ENCODE measurements at regions not wholly inside any gene's neighbourhood (a gene's known extent, or its start where the extent isn't known, plus 50 kb on each side); places are given as distances from the start of the nearest gene placed in this dataset.

- TF ChIP-seq ZNF8 (CRISPR knock-in tag; IDR thresholded peaks at IDR 0.05) (no peak), ESRRG (CRISPR knock-in tag; IDR thresholded peaks at IDR 0.05) (no peak), ZNF70 (CRISPR knock-in tag; IDR thresholded peaks at IDR 0.05) (no peak), GLIS3 (CRISPR knock-in tag; IDR thresholded peaks at IDR 0.05) (no peak), TCF4 (CRISPR knock-in tag; IDR thresholded peaks at IDR 0.05; ENCODE audit: borderline replicate concordance) (no peak), ZFP30 (CRISPR knock-in tag; IDR thresholded peaks at IDR 0.05) (no peak), ARNTL (CRISPR knock-in tag; IDR thresholded peaks at IDR 0.05; ENCODE audit: borderline replicate concordance, low read depth) (no peak), ISL1 (CRISPR knock-in tag; IDR thresholded peaks at IDR 0.05) (no peak)
These were observed 2120.5 kb downstream of the PCDH7 start for GRCh38 chr4:32840461-32841189.

DNA sequence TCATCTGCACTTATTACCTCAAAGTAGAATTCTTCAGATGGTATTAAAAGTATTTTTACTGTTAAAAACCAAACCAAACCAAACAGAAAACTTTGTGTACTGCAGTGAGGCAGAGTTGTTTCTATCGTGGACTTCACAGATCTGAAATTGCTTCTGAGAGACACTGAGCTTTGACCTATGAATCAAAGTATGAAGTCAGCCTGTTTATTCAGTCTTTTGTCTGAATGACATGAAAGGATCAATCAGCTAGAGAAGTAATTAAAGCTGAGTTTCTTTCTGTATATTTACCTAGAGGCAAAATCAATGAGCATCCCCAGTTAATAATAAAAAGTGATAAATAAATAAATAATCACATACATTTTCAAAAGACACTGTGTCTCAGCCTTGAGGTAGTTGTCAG is 2121.0 kb downstream of the PCDH7 start:
- ATAC-seq: no peak
- TF ChIP-seq CSDC2 (CRISPR knock-in tag; IDR thresholded peaks at IDR 0.05) (no peak), TCF4 (CRISPR knock-in tag; IDR thresholded peaks at IDR 0.05; ENCODE audit: borderline replicate concordance) (no peak), ZFP3 (CRISPR knock-in tag; IDR thresholded peaks at IDR 0.05) (no peak), ARNTL (CRISPR knock-in tag; IDR thresholded peaks at IDR 0.05; ENCODE audit: borderline replicate concordance, low read depth) (no peak), PPARA (CRISPR knock-in tag; IDR thresholded peaks at IDR 0.05; ENCODE audit: borderline replicate concordance) (no peak), POU6F1 (CRISPR knock-in tag; IDR thresholded peaks at IDR 0.05; ENCODE audit: borderline replicate concordance, low read depth) (no peak), TOX (CRISPR knock-in tag; IDR thresholded peaks at IDR 0.05; ENCODE audit: borderline replicate concordance) (no peak)

More at GRCh38 chr4:32840461-32841189, 2120.5 kb downstream of the PCDH7 start:
- no peak for ATAC-seq

DNA sequence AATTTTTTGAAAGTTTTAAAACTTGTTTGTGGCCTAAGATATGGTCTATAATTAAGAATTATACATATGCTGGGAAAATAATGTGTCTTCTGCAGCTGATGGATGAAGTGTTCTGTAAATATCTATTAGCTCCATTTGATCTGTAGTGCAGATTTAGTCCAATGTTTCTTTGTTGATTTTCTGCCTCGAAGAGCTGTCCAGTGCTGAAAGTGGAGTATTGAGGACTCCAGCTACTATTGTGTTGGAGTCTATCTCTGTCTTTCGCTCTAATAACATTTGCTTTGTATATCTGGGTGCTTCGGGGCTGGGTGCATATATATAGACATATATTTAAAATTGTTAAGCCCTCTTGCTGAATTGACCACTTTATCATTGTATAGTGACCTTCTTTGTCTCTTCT is 2127.3 kb downstream of the PCDH7 start:
- TF ChIP-seq ZNF70 (CRISPR knock-in tag; IDR thresholded peaks at IDR 0.05) (no peak), CSRNP3 (CRISPR knock-in tag; IDR thresholded peaks at IDR 0.05) (no peak), ZNF8 (CRISPR knock-in tag; IDR thresholded peaks at IDR 0.05) (no peak)
- ATAC-seq: no peak

GRCh38 chr4:32855622-32856021 is 2135.5 kb downstream of the PCDH7 start:
- ATAC-seq: no peak
- TF ChIP-seq PATZ1 (CRISPR knock-in tag; IDR thresholded peaks at IDR 0.05; ENCODE audit: borderline replicate concordance) (no peak), TCF4 (CRISPR knock-in tag; IDR thresholded peaks at IDR 0.05; ENCODE audit: borderline replicate concordance) (no peak), ARNTL (CRISPR knock-in tag; IDR thresholded peaks at IDR 0.05; ENCODE audit: borderline replicate concordance, low read depth) (no peak), ZFP3 (CRISPR knock-in tag; IDR thresholded peaks at IDR 0.05) (no peak), ZFP30 (CRISPR knock-in tag; IDR thresholded peaks at IDR 0.05) (no peak), SNAI2 (CRISPR knock-in tag; IDR thresholded peaks at IDR 0.05) (no peak)

DNA sequence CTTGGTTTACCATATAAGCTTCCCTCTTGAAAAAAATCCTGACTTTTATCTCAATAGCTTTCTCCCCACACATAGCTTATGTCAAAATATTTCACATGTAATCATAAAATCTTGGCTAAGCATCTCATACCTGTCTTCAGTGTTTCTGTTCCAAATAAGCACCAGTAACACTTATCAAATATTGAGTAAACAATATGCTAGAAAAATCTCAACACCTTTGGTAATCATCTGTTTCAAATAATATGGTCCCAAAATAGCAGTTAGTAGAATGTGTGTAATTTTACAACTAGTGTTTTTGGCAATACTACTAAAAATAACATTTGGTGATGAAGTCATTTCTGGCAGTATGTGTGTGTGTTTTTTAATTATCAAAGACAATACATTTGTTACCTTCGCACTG is 2138.2 kb downstream of the PCDH7 start:
- ATAC-seq: no peak
- TF ChIP-seq ZC3H10 (CRISPR knock-in tag; IDR thresholded peaks at IDR 0.05): no peak
- TF ChIP-seq PPARA (CRISPR knock-in tag; IDR thresholded peaks at IDR 0.05; ENCODE audit: borderline replicate concordance): no peak
- TF ChIP-seq RARB (CRISPR knock-in tag; IDR thresholded peaks at IDR 0.05): no peak
- no peak for TF ChIP-seq ZNF70 (CRISPR knock-in tag; IDR thresholded peaks at IDR 0.05)
- TF ChIP-seq CSDC2 (CRISPR knock-in tag; IDR thresholded peaks at IDR 0.05): no peak

DNA sequence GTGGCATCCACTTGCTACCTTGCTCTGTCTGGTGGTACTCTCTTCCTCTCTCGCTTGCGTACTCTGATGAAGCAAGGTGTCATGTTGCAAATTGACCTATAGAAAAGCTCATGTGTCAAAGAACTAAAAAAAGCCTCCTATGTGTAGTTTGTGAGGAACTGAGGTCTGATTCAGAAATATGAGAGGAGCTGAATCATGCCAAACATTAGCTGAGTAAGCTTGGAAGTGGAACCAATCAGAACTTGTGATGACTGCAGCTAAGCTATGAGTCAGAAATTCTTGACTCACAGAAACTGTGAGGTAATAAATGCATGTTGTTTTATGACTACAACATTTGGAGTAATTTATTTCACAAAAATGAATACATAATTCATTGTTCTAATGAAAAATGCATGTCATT is 2138.8 kb downstream of the PCDH7 start:
- ATAC-seq: no peak
- TF ChIP-seq PATZ1 (CRISPR knock-in tag; IDR thresholded peaks at IDR 0.05; ENCODE audit: borderline replicate concordance) (no peak), OSR1 (CRISPR knock-in tag; IDR thresholded peaks at IDR 0.05) (no peak), ZNF565 (CRISPR knock-in tag; conservative IDR thresholded peaks at IDR 0.05; ENCODE audit: low read depth) (no peak), GLIS3 (CRISPR knock-in tag; IDR thresholded peaks at IDR 0.05) (no peak), ZC3H10 (CRISPR knock-in tag; IDR thresholded peaks at IDR 0.05) (no peak), ZFP30 (CRISPR knock-in tag; IDR thresholded peaks at IDR 0.05) (no peak), TSHZ2 (CRISPR knock-in tag; IDR thresholded peaks at IDR 0.05) (no peak), ISL1 (CRISPR knock-in tag; IDR thresholded peaks at IDR 0.05) (no peak), ARNTL (CRISPR knock-in tag; IDR thresholded peaks at IDR 0.05; ENCODE audit: borderline replicate concordance, low read depth) (no peak), ZNF70 (CRISPR knock-in tag; IDR thresholded peaks at IDR 0.05) (no peak), ZNF8 (CRISPR knock-in tag; IDR thresholded peaks at IDR 0.05) (no peak)

Data from SK-N-SH treated with all-trans-retinoic acid at 6 μM for 48 hours (cell line).